IMR-90 (cell line): ENCODE measurements at regions not wholly inside any gene's neighbourhood (a gene's known extent, or its start where the extent isn't known, plus 50 kb on each side); places are given as distances from the start of the nearest gene placed in this dataset.

ENCODE experiments used
- ATAC-seq: fragments of 200-7000 bp; cut with Tn5 transposase; 2 replicates; pipeline ENCODE4 v1.9.1; 2020; ENCODE audit warnings: low read depth, mild to moderate bottlenecking, moderate library complexity
- BruUV-seq: library from RNA; stranded (reverse); fragments of 400-500 nt; replicated peaks from 2 replicates; lab custom pipeline; 2021; lab: Mats Ljungman, UMichigan
- CTCF ChIA-PET: fragments of 300-600 bp; formaldehyde crosslinking; extraction: SDS; loops from one replicate; lab custom pipeline; 2021; ENCODE audit warnings: antibody characterized with exemption; lab: Yijun Ruan, JAX
- POLR2A ChIA-PET: fragments of 300-600 bp; sonication (Branson Sonifier 250); formaldehyde crosslinking; loops from one replicate; lab custom pipeline; 2022; ENCODE audit warnings: antibody characterized with exemption; ENCODE audit not compliant: unreplicated experiment; lab: Charles Lee
- DNase-seq: peaks from one replicate; pipeline ENCODE4 v3.0.0; 2013
- H2AFZ ChIP-seq: replicated peaks from 2 replicates; pipeline ENCODE3; 2013; ENCODE audit warnings: low read length, mild to moderate bottlenecking; ENCODE audit not compliant: poor library complexity
- H2AK5ac ChIP-seq: 2 replicates; pipeline ENCODE4 v1.6.1; 2013; ENCODE audit warnings: low read depth, low read length, inconsistent platforms
- H2AK9ac ChIP-seq: replicated peaks from 2 replicates; pipeline ENCODE3; 2013; ENCODE audit warnings: mild to moderate bottlenecking, low read depth, low read length, moderate library complexity; ENCODE audit not compliant: poor library complexity
- H2BK120ac ChIP-seq: 2 replicates; pipeline ENCODE4 v1.6.1; 2013; ENCODE audit warnings: low read depth, low read length, inconsistent platforms
- H2BK15ac ChIP-seq: 3 replicates; pipeline ENCODE4 v1.6.1; 2013; ENCODE audit warnings: low read depth, low read length, inconsistent platforms
- H2BK20ac ChIP-seq: 2 replicates; pipeline ENCODE4 v1.6.1; 2013; ENCODE audit warnings: low read depth, mild to moderate bottlenecking, inconsistent platforms, low read length, moderate library complexity
- H2BK5ac ChIP-seq: 2 replicates; pipeline ENCODE4 v1.6.1; 2013; ENCODE audit warnings: mild to moderate bottlenecking, low read depth, low read length, inconsistent platforms; ENCODE audit not compliant: poor library complexity, severe bottlenecking
- H3K14ac ChIP-seq: replicated peaks from 2 replicates; pipeline ENCODE4 v1.6.1; 2013; ENCODE audit warnings: low read depth, low read length, inconsistent platforms
- H3K18ac ChIP-seq: 2 replicates; pipeline ENCODE4 v1.6.1; 2013; ENCODE audit warnings: low read depth, low read length, control low read depth
- H3K23ac ChIP-seq: 2 replicates; pipeline ENCODE4 v1.6.1; 2013; ENCODE audit warnings: low read depth, low read length, inconsistent platforms
- H3K27ac ChIP-seq: 2 replicates; pipeline ENCODE4 v1.5.1; 2013; ENCODE audit warnings: mild to moderate bottlenecking, control low read depth, low read length; ENCODE audit not compliant: insufficient read depth
- H3K27me3 ChIP-seq: 2 replicates; pipeline ENCODE4 v1.6.1; 2013; ENCODE audit warnings: low read length; ENCODE audit not compliant: control insufficient read depth, insufficient read depth
- H3K36me3 ChIP-seq: 2 replicates; pipeline ENCODE4 v1.6.1; 2013; ENCODE audit warnings: low read length, mixed read lengths; ENCODE audit not compliant: control insufficient read depth, insufficient read depth
- H3K4ac ChIP-seq: 2 replicates; pipeline ENCODE4 v1.6.1; 2013; ENCODE audit warnings: low read depth, low read length, inconsistent platforms
- H3K4me1 ChIP-seq: 2 replicates; pipeline ENCODE4 v1.6.1; 2013; ENCODE audit warnings: low read length, mixed read lengths; ENCODE audit not compliant: control insufficient read depth, insufficient read depth
- H3K4me2 ChIP-seq: 2 replicates; pipeline ENCODE4 v1.6.1; 2013; ENCODE audit warnings: low read depth, mild to moderate bottlenecking, control low read depth, low read length, moderate library complexity
- H3K4me3 ChIP-seq: 2 replicates; pipeline ENCODE4 v1.5.1; 2013; ENCODE audit warnings: low read depth, mild to moderate bottlenecking, control low read depth, low read length, moderate library complexity; ENCODE audit not compliant: insufficient read depth
- H3K56ac ChIP-seq: 2 replicates; pipeline ENCODE4 v1.6.1; 2013; ENCODE audit warnings: low read length, inconsistent platforms; ENCODE audit not compliant: insufficient read depth; ENCODE audit errors: extremely low read depth
- H3K79me1 ChIP-seq, 2 experiments: 2 replicates each; pipeline ENCODE4 v1.6.1; 2013; ENCODE audit warnings: low read length in 2 of 2, inconsistent platforms in 1 of 2, low read depth in 1 of 2
- H3K9ac ChIP-seq: 2 replicates; pipeline ENCODE4 v1.6.1; 2013; ENCODE audit warnings: low read depth, low read length, control low read depth
- H3K9me1 ChIP-seq: 2 replicates; pipeline ENCODE4 v1.6.1; 2013; ENCODE audit warnings: low read length, inconsistent platforms; ENCODE audit not compliant: insufficient read depth
- H3K9me3 ChIP-seq: 2 replicates; pipeline ENCODE4 v1.6.1; 2013; ENCODE audit warnings: low read length; ENCODE audit not compliant: control insufficient read depth, insufficient read depth
- H4K20me1 ChIP-seq: 2 replicates; pipeline ENCODE4 v1.6.1; 2013; ENCODE audit warnings: low read length, inconsistent platforms; ENCODE audit not compliant: insufficient read depth
- H4K5ac ChIP-seq: 2 replicates; pipeline ENCODE4 v1.6.1; 2013; ENCODE audit warnings: mild to moderate bottlenecking, low read depth, low read length, control low read depth
- H4K8ac ChIP-seq, 2 experiments: 2 replicates each; pipeline ENCODE4 v1.6.1; 2013; ENCODE audit warnings: low read depth in 2 of 2, low read length in 2 of 2, control low read depth in 1 of 2, inconsistent platforms in 1 of 2
- H4K91ac ChIP-seq: 2 replicates; pipeline ENCODE4 v1.6.1; 2013; ENCODE audit warnings: low read depth, low read length, inconsistent platforms; ENCODE audit not compliant: insufficient read depth
- CHD1 ChIP-seq: IDR thresholded peaks from 2 replicates; pipeline ENCODE4 v1.6.1; 2012; ENCODE audit warnings: low read depth, low read length, improper control_type of control experiment
- MAZ ChIP-seq: IDR thresholded peaks from 2 replicates; pipeline ENCODE4 v1.6.1; 2012; ENCODE audit warnings: low read depth, mild to moderate bottlenecking, low read length, improper control_type of control experiment, moderate library complexity, borderline replicate concordance
- NFE2L2 ChIP-seq: fragments of 150-350 bp; IDR thresholded peaks from 2 replicates; pipeline ENCODE4 v1.6.1; 2016; ENCODE audit warnings: low read depth, mild to moderate bottlenecking, low read length
- POLR2A ChIP-seq: IDR thresholded peaks from 2 replicates; pipeline ENCODE4 v1.6.1; 2012; ENCODE audit warnings: mild to moderate bottlenecking, low read depth, low read length
- RFX5 ChIP-seq: IDR thresholded peaks from 2 replicates; pipeline ENCODE4 v1.8.0; 2012; ENCODE audit warnings: low read depth, mild to moderate bottlenecking, low read length, moderate library complexity
- SMC3 ChIP-seq: fragments of 150-350 bp; IDR thresholded peaks from 2 replicates; pipeline ENCODE4 v1.6.1; 2016; ENCODE audit warnings: low read depth, mild to moderate bottlenecking, antibody characterized with exemption, low read length, moderate library complexity
- WGBS, 2 experiments: methylation state at CpG; one replicate each; pipeline versions ENCODE4 v1.1.5 to v1.1.7; 2013; ENCODE audit warnings: missing lambda C conversion rate in 2 of 2; ENCODE audit not compliant: insufficient read length in 1 of 2; ENCODE audit errors: extremely low coverage in 2 of 2; 5-methylcytosine and 5-hydroxymethylcytosine counted together
- dilution Hi-C: fragments of 300-500 bp; cut with HindIII; formaldehyde crosslinking; loops from one replicate; pipeline ENCODE4 v1.14.3; 2018; ENCODE audit warnings: low sequenced_read_pairs; ENCODE audit not compliant: unreplicated experiment
- in situ Hi-C: fragments of 300-500 bp; cut with MboI; formaldehyde crosslinking; loops from 3 replicates; pipeline ENCODE4 v1.14.3; 2019; ENCODE audit warnings: low sequenced_read_pairs, inconsistent platforms, mixed read lengths
- intact Hi-C: fragments of 100-400 bp; cut with micrococcal nuclease; formaldehyde crosslinking; loops from 2 replicates; pipeline ENCODE4 v1.10.0; 2022
- TF ChIP-seq, protein P1 (sequence below): fragments of 150-350 bp; IDR thresholded peaks from 2 replicates; pipeline ENCODE4 v1.6.1; 2017; ENCODE audit warnings: mild to moderate bottlenecking, antibody characterized with exemption, low read length, low read depth
- TF ChIP-seq, protein P2 (sequence below): fragments of 150-350 bp; IDR thresholded peaks from 2 replicates; pipeline ENCODE4 v1.6.1; 2016; ENCODE audit warnings: low read depth, mild to moderate bottlenecking, low read length, moderate library complexity, borderline replicate concordance

DNA sequence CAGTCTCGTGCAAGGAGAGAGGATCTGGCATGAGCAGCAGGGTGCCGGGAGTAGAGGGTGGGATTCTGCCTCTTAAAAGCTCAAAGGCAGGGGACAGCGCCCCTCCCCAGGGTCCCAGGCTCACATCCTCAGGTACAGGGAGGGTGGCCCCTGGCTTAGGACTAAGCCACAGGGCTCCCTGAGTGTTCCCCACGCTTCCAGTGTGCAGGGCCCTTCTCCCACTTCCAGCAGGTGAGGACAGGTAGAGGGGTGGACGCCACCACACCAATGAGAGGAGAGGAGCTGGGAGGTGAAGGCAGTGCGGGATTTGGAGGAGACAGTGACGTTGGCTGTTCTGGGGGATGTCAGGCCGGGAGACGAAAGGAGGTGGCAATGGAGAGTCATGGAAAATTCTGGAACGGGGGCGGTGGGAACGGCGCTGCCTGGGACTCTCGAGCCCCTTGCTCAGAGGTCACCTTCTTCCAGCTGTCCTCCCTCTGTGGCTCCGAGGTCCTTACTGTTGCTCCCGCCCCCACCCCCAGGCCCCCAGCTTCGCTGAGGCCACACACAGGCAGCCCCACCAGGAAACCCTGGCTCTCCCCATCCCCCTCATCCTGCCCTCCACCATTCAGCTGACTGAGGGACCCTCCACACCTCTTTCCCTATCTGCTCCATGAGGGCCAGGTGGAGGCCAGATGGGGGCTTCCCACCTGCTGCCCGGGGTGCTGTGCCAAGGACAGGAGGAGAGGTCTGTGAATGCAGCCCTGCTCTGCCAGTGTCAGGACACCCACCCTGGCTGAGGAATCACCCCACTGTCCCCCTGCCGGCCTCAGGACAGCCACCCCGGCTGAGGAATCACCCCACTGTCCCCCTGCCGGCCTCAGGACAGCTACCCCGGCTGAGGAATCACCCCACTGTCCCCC is 57.7 kb upstream of the ACSF3 start:
- H2BK5ac ChIP-seq = no peak overlapping the region
- peaks cover 28% of the 10 kb centered on the region for H3K27me3 ChIP-seq
- ChIA-PET CTCF (no interaction called here), POLR2A (no interaction called here)
- intact Hi-C loops (no loop called here), dilution Hi-C loops (no loop called here), in situ Hi-C loops (no loop called here)
- no peak overlapping the region for H2AFZ ChIP-seq
- no peak overlapping the region for H3K23ac ChIP-seq
- no peak overlapping the region for H2BK20ac ChIP-seq
- H3K9me3 ChIP-seq = peaks cover 3% of the 10 kb centered on the region
- H2AK9ac ChIP-seq = no peak overlapping the region
- H3K18ac ChIP-seq = no peak overlapping the region
- H2BK120ac ChIP-seq = no peak overlapping the region
- H3K4me1 ChIP-seq = no peaks in the 10 kb centered on the region
- H3K56ac ChIP-seq = no peak overlapping the region
- no peaks in the 10 kb centered on the region for H3K79me1 ChIP-seq
- TF ChIP-seq, protein P1, sequence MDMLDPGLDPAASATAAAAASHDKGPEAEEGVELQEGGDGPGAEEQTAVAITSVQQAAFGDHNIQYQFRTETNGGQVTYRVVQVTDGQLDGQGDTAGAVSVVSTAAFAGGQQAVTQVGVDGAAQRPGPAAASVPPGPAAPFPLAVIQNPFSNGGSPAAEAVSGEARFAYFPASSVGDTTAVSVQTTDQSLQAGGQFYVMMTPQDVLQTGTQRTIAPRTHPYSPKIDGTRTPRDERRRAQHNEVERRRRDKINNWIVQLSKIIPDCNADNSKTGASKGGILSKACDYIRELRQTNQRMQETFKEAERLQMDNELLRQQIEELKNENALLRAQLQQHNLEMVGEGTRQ = no peak
- TF ChIP-seq, protein P2, sequence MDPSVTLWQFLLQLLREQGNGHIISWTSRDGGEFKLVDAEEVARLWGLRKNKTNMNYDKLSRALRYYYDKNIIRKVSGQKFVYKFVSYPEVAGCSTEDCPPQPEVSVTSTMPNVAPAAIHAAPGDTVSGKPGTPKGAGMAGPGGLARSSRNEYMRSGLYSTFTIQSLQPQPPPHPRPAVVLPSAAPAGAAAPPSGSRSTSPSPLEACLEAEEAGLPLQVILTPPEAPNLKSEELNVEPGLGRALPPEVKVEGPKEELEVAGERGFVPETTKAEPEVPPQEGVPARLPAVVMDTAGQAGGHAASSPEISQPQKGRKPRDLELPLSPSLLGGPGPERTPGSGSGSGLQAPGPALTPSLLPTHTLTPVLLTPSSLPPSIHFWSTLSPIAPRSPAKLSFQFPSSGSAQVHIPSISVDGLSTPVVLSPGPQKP = no peak
- TF ChIP-seq POLR2A (no peak), MAZ (no peak), NFE2L2 (no peak), CHD1 (no peak), RFX5 (no peak), SMC3 (no peak)
- H2BK15ac ChIP-seq = no peak overlapping the region
- no peak for ATAC-seq
- DNase-seq = no peak
- no peak overlapping the region for H3K4me3 ChIP-seq
- no peak overlapping the region for H4K8ac ChIP-seq
- H3K9ac ChIP-seq = no peak overlapping the region
- H3K4me2 ChIP-seq = no peak overlapping the region
- no peak overlapping the region for H4K91ac ChIP-seq
- 23% methylated on average over 5 of the region's 22 CpGs; no CpG with 5 or more reads in 1 of the 2 experiments for WGBS, 2 experiments
- H4K5ac ChIP-seq = no peak overlapping the region
- H4K20me1 ChIP-seq = no peaks in the 10 kb centered on the region
- no peaks in the 10 kb centered on the region for H3K9me1 ChIP-seq
- no peak overlapping the region for H2AK5ac ChIP-seq
- no peak overlapping the region for H3K14ac ChIP-seq
- H3K27ac ChIP-seq = no peak overlapping the region
- BruUV-seq = no TSS peak
- H3K36me3 ChIP-seq = no peaks in the 10 kb centered on the region
- no peak overlapping the region for H3K4ac ChIP-seq
